K562 (cell line): ENCODE measurements at regions not wholly inside any gene's neighbourhood (a gene's known extent, or its start where the extent isn't known, plus 50 kb on each side); places are given as distances from the start of the nearest gene placed in this dataset.

Experiments
- CHCHD3 ChIP-seq: fragments of 250-450 bp; sonication (Bioruptor Pico); IDR thresholded peaks from 2 replicates; pipeline ENCODE4 v2.1.2; 2022; ENCODE audit warnings: mild to moderate bottlenecking
- CHD2 ChIP-seq: IDR thresholded peaks from 2 replicates; pipeline ENCODE4 v1.6.1; 2011; ENCODE audit warnings: low read depth, low read length
- EP300 ChIP-seq: IDR thresholded peaks from 2 replicates; pipeline ENCODE4 v1.6.1; 2012; ENCODE audit warnings: low read length, improper control_type of control experiment
- GTF2F1 ChIP-seq: IDR thresholded peaks from 2 replicates; pipeline ENCODE4 v1.6.1; 2011; ENCODE audit warnings: low read depth, low read length, improper control_type of control experiment
- POLR2A ChIP-seq: fragments of 450-650 bp; conservative IDR thresholded peaks from 2 replicates; pipeline ENCODE4 v1.6.1; 2016
- POLR2AphosphoS5 ChIP-seq: IDR thresholded peaks from 2 replicates; pipeline ENCODE4 v1.6.1; 2011; ENCODE audit warnings: mild to moderate bottlenecking, low read depth, low read length, moderate library complexity; ENCODE audit not compliant: control insufficient read depth, insufficient read depth
- RAD51 ChIP-seq: fragments of 450-650 bp; IDR thresholded peaks from 2 replicates; pipeline ENCODE4 v1.7.1; 2016; ENCODE audit warnings: low read depth, mild to moderate bottlenecking, borderline replicate concordance
- SNRNP70 ChIP-seq: fragments of 200-400 bp; formaldehyde crosslinking; optimal IDR thresholded peaks from 2 replicates; pipeline ENCODE3; 2017; ENCODE audit warnings: low read depth, low read length
- TF ChIP-seq, protein P1 (sequence below), 3 experiments: IDR thresholded peaks in 2 of 3; conservative IDR thresholded peaks in 1 of 3; 2 replicates each; pipeline ENCODE4 v1.5.1; 2011 to 2012; ENCODE audit warnings: low read length in 3 of 3, mild to moderate bottlenecking in 3 of 3, control low read depth in 2 of 3, improper control_type of control experiment in 1 of 3, inconsistent platforms in 1 of 3, low read depth in 1 of 3, mixed read lengths in 1 of 3, moderate library complexity in 1 of 3; ENCODE audit not compliant: insufficient read depth in 2 of 3
- TF ChIP-seq, protein P2 (sequence below): sonication (generic); formaldehyde crosslinking; IDR thresholded peaks from 2 replicates; pipeline ENCODE4 v1.9.0; 2022; ENCODE audit warnings: mild to moderate bottlenecking, missing genetic modification reagents
- TF ChIP-seq, protein P3 (sequence below): sonication (generic); formaldehyde crosslinking; IDR thresholded peaks from 2 replicates; pipeline ENCODE4 v1.8.0; 2022; ENCODE audit warnings: mild to moderate bottlenecking, low read depth, missing genetic modification reagents
- TF ChIP-seq, protein P4 (sequence below): fragments of 250-450 bp; sonication (Bioruptor Pico); IDR thresholded peaks from 2 replicates; pipeline ENCODE4 v1.8.0; 2022; ENCODE audit warnings: inconsistent platforms

DNA sequence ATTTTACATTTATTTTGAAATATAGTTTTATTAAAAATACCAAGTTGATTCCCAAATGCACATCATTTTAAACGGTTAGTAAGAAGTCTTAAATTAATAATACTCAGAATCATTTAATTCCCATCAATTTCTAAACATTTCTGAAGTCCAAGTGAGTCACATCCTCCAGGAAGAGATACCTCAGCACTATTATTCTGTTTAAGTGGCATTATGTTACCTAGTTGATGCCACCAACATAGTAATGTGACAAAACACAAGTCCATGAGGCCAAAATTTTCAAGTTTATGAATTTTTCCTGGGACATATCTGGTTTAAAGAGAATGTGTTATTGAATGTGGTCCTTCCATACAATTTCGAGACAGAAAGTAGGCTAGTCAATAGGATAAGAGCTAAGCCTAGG lies 1348.3 kb upstream of the CDH9 start:
- TF ChIP-seq GTF2F1 (no peak), RAD51 (no peak), CHD2 (no peak), CHCHD3 (CRISPR knock-in tag) (no peak), POLR2A (no peak), POLR2AphosphoS5 (no peak), EP300 (no peak), SNRNP70 (no peak)
- TF ChIP-seq, protein P1, sequence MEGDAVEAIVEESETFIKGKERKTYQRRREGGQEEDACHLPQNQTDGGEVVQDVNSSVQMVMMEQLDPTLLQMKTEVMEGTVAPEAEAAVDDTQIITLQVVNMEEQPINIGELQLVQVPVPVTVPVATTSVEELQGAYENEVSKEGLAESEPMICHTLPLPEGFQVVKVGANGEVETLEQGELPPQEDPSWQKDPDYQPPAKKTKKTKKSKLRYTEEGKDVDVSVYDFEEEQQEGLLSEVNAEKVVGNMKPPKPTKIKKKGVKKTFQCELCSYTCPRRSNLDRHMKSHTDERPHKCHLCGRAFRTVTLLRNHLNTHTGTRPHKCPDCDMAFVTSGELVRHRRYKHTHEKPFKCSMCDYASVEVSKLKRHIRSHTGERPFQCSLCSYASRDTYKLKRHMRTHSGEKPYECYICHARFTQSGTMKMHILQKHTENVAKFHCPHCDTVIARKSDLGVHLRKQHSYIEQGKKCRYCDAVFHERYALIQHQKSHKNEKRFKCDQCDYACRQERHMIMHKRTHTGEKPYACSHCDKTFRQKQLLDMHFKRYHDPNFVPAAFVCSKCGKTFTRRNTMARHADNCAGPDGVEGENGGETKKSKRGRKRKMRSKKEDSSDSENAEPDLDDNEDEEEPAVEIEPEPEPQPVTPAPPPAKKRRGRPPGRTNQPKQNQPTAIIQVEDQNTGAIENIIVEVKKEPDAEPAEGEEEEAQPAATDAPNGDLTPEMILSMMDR (IDR thresholded peaks at IDR 0.05 in 2 of 3, conservative IDR thresholded peaks at IDR 0.05 in 1 of 3; ENCODE audit: insufficient read depth in 2 of 3, low read depth in 1 of 3, low read length in 3 of 3): no peak
- TF ChIP-seq, protein P2, sequence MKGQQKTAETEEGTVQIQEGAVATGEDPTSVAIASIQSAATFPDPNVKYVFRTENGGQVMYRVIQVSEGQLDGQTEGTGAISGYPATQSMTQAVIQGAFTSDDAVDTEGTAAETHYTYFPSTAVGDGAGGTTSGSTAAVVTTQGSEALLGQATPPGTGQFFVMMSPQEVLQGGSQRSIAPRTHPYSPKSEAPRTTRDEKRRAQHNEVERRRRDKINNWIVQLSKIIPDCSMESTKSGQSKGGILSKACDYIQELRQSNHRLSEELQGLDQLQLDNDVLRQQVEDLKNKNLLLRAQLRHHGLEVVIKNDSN: no peak
- TF ChIP-seq, protein P3, sequence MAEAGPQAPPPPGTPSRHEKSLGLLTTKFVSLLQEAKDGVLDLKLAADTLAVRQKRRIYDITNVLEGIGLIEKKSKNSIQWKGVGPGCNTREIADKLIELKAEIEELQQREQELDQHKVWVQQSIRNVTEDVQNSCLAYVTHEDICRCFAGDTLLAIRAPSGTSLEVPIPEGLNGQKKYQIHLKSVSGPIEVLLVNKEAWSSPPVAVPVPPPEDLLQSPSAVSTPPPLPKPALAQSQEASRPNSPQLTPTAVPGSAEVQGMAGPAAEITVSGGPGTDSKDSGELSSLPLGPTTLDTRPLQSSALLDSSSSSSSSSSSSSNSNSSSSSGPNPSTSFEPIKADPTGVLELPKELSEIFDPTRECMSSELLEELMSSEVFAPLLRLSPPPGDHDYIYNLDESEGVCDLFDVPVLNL: no peak
- TF ChIP-seq, protein P4, sequence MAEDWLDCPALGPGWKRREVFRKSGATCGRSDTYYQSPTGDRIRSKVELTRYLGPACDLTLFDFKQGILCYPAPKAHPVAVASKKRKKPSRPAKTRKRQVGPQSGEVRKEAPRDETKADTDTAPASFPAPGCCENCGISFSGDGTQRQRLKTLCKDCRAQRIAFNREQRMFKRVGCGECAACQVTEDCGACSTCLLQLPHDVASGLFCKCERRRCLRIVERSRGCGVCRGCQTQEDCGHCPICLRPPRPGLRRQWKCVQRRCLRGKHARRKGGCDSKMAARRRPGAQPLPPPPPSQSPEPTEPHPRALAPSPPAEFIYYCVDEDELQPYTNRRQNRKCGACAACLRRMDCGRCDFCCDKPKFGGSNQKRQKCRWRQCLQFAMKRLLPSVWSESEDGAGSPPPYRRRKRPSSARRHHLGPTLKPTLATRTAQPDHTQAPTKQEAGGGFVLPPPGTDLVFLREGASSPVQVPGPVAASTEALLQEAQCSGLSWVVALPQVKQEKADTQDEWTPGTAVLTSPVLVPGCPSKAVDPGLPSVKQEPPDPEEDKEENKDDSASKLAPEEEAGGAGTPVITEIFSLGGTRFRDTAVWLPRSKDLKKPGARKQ: no peak
